ENCODE measurements at regions not wholly inside any gene's neighbourhood (a gene's known extent, or its start where the extent isn't known, plus 50 kb on each side); places are given as distances from the start of the nearest gene placed in this dataset.
"Not testable (repeated sequence)": the region's sequence is repeated elsewhere in the genome, so short reads cannot be mapped to it uniquely, and the experiment has no call there.

- Mint-ChIP-seq H3K4me1 (peaks cover 13% of the 10 kb centered on the region), H3K27me3 (peaks cover 21% of the 10 kb centered on the region)
- H3K9me3 Mint-ChIP-seq; ATAC-seq (ENCODE audit: low read depth); DNase-seq (ENCODE audit: low spot score in 2 of 2); H3K4me3 Mint-ChIP-seq; H3K27ac Mint-ChIP-seq; H3K36me3 Mint-ChIP-seq: not testable (repeated sequence)
Observed at GRCh38 chr12:67072281-67072680, 196.9 kb upstream of the CAND1 start.

GRCh38 chr12:67073336-67073735 is 195.8 kb upstream of the CAND1 start:
- Mint-ChIP-seq H3K27me3 (peaks cover 18% of the 10 kb centered on the region), H3K27ac (no peak overlapping the region)

GRCh38 chr12:67074072-67074471 is 195.1 kb upstream of the CAND1 start:
- Mint-ChIP-seq H3K4me3 (no peak overlapping the region), H3K27me3 (peaks cover 14% of the 10 kb centered on the region), H3K27ac (no peak overlapping the region), H3K36me3 (no peaks in the 10 kb centered on the region), H3K4me1 (peaks cover 5% of the 10 kb centered on the region), H3K9me3 (no peaks in the 10 kb centered on the region)
- no peak for ATAC-seq (ENCODE audit: low read depth)
- no peak for DNase-seq (ENCODE audit: low spot score in 2 of 2)

More at GRCh38 chr12:67073336-67073735, 195.8 kb upstream of the CAND1 start:
- no peaks in the 10 kb centered on the region for H3K9me3 Mint-ChIP-seq
- H3K36me3 Mint-ChIP-seq: no peaks in the 10 kb centered on the region
- peaks cover 9% of the 10 kb centered on the region for H3K4me1 Mint-ChIP-seq
- no peak overlapping the region for H3K4me3 Mint-ChIP-seq
- DNase-seq (ENCODE audit: low spot score in 2 of 2) (no peak), ATAC-seq (ENCODE audit: low read depth) (no peak)

- Mint-ChIP-seq H3K36me3 (no peaks in the 10 kb centered on the region), H3K27ac (no peak overlapping the region), H3K4me1 (no peaks in the 10 kb centered on the region), H3K4me3 (no peak overlapping the region), H3K9me3 (no peaks in the 10 kb centered on the region), H3K27me3 (peaks cover 6% of the 10 kb centered on the region)
- no peak for ATAC-seq (ENCODE audit: low read depth)
- DNase-seq (ENCODE audit: low spot score in 2 of 2): no peak
Observed at GRCh38 chr12:67077617-67078016, 191.5 kb upstream of the CAND1 start.

- DNase-seq (ENCODE audit: low spot score in 2 of 2) (no peak), ATAC-seq (ENCODE audit: low read depth) (no peak)
- H3K27ac Mint-ChIP-seq: no peak overlapping the region
- H3K27me3 Mint-ChIP-seq: peaks cover 6% of the 10 kb centered on the region
- no peaks in the 10 kb centered on the region for H3K36me3 Mint-ChIP-seq
- no peaks in the 10 kb centered on the region for H3K9me3 Mint-ChIP-seq
- H3K4me1 Mint-ChIP-seq: no peaks in the 10 kb centered on the region
- H3K4me3 Mint-ChIP-seq: no peak overlapping the region
Observed at GRCh38 chr12:67078957-67079356, 190.2 kb upstream of the CAND1 start.

- no peak overlapping the region for H3K27ac Mint-ChIP-seq
- no peaks in the 10 kb centered on the region for H3K36me3 Mint-ChIP-seq
- no peak for ATAC-seq (ENCODE audit: low read depth)
- no peaks in the 10 kb centered on the region for H3K4me1 Mint-ChIP-seq
- H3K4me3 Mint-ChIP-seq: no peak overlapping the region
- DNase-seq (ENCODE audit: low spot score in 2 of 2): no peak
- no peaks in the 10 kb centered on the region for H3K9me3 Mint-ChIP-seq
- peaks cover 5% of the 10 kb centered on the region for H3K27me3 Mint-ChIP-seq
Observed at GRCh38 chr12:67080637-67081036, 188.5 kb upstream of the CAND1 start.

GRCh38 chr12:67082221-67082620 is 186.9 kb upstream of the CAND1 start:
- H3K4me1 Mint-ChIP-seq: no peaks in the 10 kb centered on the region
- no peak for ATAC-seq (ENCODE audit: low read depth)
- DNase-seq (ENCODE audit: low spot score in 2 of 2): no peak
- no peak overlapping the region for H3K27ac Mint-ChIP-seq
- no peaks in the 10 kb centered on the region for H3K36me3 Mint-ChIP-seq
- no peaks in the 10 kb centered on the region for H3K9me3 Mint-ChIP-seq
- H3K4me3 Mint-ChIP-seq: no peak overlapping the region
- H3K27me3 Mint-ChIP-seq: peaks cover 3% of the 10 kb centered on the region

- no peaks in the 10 kb centered on the region for H3K9me3 Mint-ChIP-seq
- DNase-seq (ENCODE audit: low spot score in 2 of 2): no peak
- H3K36me3 Mint-ChIP-seq: no peaks in the 10 kb centered on the region
- peaks cover 3% of the 10 kb centered on the region for H3K27me3 Mint-ChIP-seq
- no peak for ATAC-seq (ENCODE audit: low read depth)
- H3K4me3 Mint-ChIP-seq: no peak overlapping the region
- no peaks in the 10 kb centered on the region for H3K4me1 Mint-ChIP-seq
- H3K27ac Mint-ChIP-seq: no peak overlapping the region
Observed at GRCh38 chr12:67085699-67086098, 183.5 kb upstream of the CAND1 start.

GRCh38 chr12:67086116-67086515 is 183.0 kb upstream of the CAND1 start:
- H3K9me3 Mint-ChIP-seq: no peaks in the 10 kb centered on the region
- no peak overlapping the region for H3K4me3 Mint-ChIP-seq
- no peak for ATAC-seq (ENCODE audit: low read depth)
- H3K36me3 Mint-ChIP-seq: no peaks in the 10 kb centered on the region
- H3K4me1 Mint-ChIP-seq: no peaks in the 10 kb centered on the region
- no peak for DNase-seq (ENCODE audit: low spot score in 2 of 2)
- no peak overlapping the region for H3K27ac Mint-ChIP-seq
- peaks cover 3% of the 10 kb centered on the region for H3K27me3 Mint-ChIP-seq

GRCh38 chr12:67088401-67089118 is 180.6 kb upstream of the CAND1 start:
- no peaks in the 10 kb centered on the region for H3K36me3 Mint-ChIP-seq
- H3K4me1 Mint-ChIP-seq: no peaks in the 10 kb centered on the region
- no peak overlapping the region for H3K27ac Mint-ChIP-seq
- H3K4me3 Mint-ChIP-seq: no peak overlapping the region
- H3K27me3 Mint-ChIP-seq: peaks cover 4% of the 10 kb centered on the region
- ATAC-seq (ENCODE audit: low read depth) (no peak), DNase-seq (ENCODE audit: low spot score in 2 of 2) (no peak)
- no peaks in the 10 kb centered on the region for H3K9me3 Mint-ChIP-seq

- no peak overlapping the region for H3K4me3 Mint-ChIP-seq
- DNase-seq (ENCODE audit: low spot score in 2 of 2) (no peak), ATAC-seq (ENCODE audit: low read depth) (no peak)
- no peaks in the 10 kb centered on the region for H3K4me1 Mint-ChIP-seq
- peaks cover 3% of the 10 kb centered on the region for H3K27me3 Mint-ChIP-seq
- H3K36me3 Mint-ChIP-seq: no peaks in the 10 kb centered on the region
- no peaks in the 10 kb centered on the region for H3K9me3 Mint-ChIP-seq
- H3K27ac Mint-ChIP-seq: no peak overlapping the region
Observed at GRCh38 chr12:67091204-67091603, 178.0 kb upstream of the CAND1 start.

- ATAC-seq (ENCODE audit: low read depth): no peak
Observed at GRCh38 chr12:67091678-67092077, 177.5 kb upstream of the CAND1 start.

GRCh38 chr12:67092934-67093333 is 176.2 kb upstream of the CAND1 start:
- not testable (repeated sequence) for DNase-seq (ENCODE audit: low spot score in 2 of 2); H3K4me1 Mint-ChIP-seq; H3K27me3 Mint-ChIP-seq; H3K27ac Mint-ChIP-seq; ATAC-seq (ENCODE audit: low read depth); H3K4me3 Mint-ChIP-seq; H3K9me3 Mint-ChIP-seq; H3K36me3 Mint-ChIP-seq

More at GRCh38 chr12:67091678-67092077, 177.5 kb upstream of the CAND1 start:
- no peak for DNase-seq (ENCODE audit: low spot score in 2 of 2)
- Mint-ChIP-seq H3K36me3 (no peaks in the 10 kb centered on the region), H3K27ac (no peak overlapping the region), H3K4me3 (no peak overlapping the region), H3K9me3 (no peaks in the 10 kb centered on the region), H3K4me1 (no peaks in the 10 kb centered on the region), H3K27me3 (peaks cover 3% of the 10 kb centered on the region)

GRCh38 chr12:67096533-67097318 is 172.4 kb upstream of the CAND1 start:
- no peak for DNase-seq (ENCODE audit: low spot score in 2 of 2)
- Mint-ChIP-seq H3K36me3 (no peaks in the 10 kb centered on the region), H3K27me3 (peaks cover 3% of the 10 kb centered on the region)

More at GRCh38 chr12:67096533-67097318, 172.4 kb upstream of the CAND1 start:
- Mint-ChIP-seq H3K4me3 (no peak overlapping the region), H3K9me3 (no peaks in the 10 kb centered on the region), H3K4me1 (no peaks in the 10 kb centered on the region), H3K27ac (no peak overlapping the region)
- no peak for ATAC-seq (ENCODE audit: low read depth)

All from memory B cell (primary cell).